SHP77 (cell line): ENCODE measurements at regions not wholly inside any gene's neighbourhood (a gene's known extent, or its start where the extent isn't known, plus 50 kb on each side); places are given as distances from the start of the nearest gene placed in this dataset.

Source experiments
- DNase-seq, 2 experiments: peaks; one replicate each; lab custom pipeline; 2025; lab: John Stamatoyannopoulos, UW

DNA sequence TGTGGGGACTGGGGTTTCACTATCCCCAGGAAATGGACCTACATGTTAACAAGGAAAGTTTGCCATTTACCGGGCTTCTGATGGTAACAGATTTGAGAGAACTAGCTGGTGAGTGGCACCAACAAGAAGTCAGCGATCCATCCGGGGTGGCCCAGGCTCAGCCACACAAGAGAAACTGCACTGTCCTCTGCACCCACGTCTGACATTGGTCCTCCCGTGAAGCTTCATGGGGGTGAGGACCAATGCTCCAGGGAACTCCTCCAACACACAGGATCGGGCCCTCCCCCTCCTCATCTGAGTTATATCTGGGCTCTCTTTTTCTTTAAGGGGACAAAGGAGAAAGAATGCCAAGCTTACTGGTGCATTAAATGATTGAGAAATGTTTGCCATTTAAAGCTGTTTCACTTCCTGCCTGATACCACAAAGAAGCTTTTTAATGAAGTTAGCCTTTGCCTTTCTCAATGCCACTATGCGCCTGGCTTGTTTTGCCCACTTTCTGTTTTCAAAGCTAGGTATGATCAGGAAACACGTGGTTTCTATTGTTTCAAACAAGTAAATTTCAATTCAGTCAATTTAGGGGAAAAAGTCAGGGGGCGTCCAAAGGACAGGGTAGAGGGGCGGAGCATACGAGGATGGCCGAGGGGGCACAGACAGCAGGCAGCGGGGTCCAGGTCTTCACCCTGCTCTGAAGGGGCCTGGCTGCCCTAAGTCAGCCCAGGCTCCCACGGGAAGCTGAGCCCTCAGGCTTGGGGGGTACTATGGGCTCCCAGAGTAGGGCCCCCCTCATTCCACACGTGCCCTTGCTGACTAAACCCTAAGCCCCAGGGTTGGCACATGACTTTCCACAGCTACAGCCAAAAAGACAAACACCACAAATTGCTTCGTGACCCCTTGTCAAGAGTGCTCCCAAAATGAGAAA is 204.0 kb upstream of the ID2 start:
- no peak for DNase-seq

DNA sequence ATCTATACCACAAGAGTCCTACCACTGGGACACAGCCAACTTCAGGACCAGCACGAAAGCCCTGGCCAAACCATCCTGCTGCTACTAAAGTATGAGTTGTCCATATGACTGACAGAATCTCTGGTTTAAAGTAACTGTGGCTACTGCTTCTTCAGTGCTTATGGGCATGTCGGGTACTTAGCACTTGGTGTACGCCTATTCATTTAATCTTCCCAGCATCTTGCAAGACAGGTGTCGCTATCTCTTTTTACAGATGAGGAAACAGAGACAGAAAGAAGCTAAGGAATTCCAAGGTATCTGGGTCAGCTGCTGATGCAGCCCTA is 203.4 kb upstream of the ID2 start:
- no peak for DNase-seq

DNA sequence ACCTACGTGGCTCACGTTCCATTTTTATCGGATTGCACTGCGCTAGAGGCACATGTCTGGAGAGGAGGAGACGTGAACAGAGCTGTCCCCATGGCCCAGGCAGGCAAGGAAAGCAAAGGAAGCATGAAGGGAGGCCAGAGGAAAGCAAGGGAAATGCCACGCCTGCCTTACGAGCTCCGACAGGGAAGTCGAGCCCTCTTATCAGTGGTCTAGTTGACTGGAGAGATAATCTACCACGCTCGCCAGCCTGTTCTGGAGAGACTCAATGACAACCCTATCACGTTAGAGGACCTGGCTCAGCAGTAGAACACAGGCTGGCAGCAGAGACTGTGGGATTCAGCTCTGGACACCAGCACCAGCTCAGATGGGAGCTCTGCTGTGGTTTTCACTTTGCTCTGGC is 202.6 kb upstream of the ID2 start:
- no peak for DNase-seq

DNA sequence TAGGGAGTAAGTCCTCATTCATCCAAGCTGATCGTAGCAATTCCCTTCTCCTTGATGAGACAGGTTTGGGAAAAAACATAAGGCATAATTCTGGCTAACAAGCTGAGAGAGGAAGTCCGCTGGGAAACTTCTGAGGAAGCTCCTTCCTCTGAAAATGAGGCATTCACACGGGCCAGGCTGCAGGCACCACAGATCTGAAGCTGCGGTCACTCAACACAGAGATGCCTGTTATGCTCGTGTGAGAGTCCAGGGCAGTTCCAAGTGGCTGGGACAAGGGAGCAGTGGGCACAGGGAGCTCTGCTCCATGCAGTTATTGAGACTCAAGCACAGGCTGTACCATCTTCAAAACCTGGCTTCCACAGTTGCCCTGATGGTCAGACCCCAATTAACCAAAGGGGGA is 200.9 kb upstream of the ID2 start:
- DNase-seq, result no peak

DNA sequence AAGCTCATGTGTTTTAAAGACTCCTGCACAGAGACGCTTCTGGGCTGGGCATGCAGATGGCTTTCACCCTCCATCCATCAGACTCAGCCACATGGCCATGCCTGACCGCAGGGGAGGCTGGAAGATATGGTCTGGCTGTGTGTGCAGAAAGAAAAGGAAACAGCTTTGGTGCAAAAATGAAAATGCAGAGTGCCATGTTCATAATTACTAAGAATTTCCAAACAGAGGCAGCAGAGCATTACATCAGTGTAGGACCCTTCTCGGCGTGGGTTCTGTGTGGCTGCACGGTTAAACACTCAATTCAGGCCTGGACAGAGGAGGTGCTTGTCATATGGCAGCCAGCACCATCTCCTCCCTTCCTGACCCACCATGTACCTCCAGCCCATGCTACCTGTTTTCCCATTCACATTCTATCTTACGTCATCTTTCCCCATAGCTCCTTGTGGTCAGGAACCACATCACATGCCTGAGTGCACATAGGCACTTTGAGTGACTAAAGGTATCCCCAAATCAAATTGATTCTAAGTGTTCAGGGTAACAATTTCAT is 200.3 kb upstream of the ID2 start:
- DNase-seq, result no peak

DNA sequence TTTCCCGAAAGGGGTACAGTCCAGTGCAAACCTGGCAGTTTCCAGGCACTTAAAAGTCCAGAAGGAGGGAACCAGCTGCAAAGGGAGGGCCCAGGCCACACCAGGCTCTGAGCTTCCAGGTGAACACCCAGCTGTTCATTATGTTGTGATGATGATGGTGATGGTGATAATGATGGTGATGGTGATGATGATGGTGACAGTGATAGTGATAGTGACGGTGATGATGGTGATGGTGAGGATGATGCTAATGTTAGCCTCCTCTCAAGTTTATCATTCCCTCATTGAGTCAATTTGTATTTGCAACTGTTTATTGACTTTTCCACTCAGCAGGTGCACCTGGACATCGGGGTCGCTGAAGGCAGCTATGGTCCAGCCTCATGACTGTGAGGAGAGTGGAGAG is 199.4 kb upstream of the ID2 start:
- DNase-seq, result peak; percentile 33 to 41

DNA sequence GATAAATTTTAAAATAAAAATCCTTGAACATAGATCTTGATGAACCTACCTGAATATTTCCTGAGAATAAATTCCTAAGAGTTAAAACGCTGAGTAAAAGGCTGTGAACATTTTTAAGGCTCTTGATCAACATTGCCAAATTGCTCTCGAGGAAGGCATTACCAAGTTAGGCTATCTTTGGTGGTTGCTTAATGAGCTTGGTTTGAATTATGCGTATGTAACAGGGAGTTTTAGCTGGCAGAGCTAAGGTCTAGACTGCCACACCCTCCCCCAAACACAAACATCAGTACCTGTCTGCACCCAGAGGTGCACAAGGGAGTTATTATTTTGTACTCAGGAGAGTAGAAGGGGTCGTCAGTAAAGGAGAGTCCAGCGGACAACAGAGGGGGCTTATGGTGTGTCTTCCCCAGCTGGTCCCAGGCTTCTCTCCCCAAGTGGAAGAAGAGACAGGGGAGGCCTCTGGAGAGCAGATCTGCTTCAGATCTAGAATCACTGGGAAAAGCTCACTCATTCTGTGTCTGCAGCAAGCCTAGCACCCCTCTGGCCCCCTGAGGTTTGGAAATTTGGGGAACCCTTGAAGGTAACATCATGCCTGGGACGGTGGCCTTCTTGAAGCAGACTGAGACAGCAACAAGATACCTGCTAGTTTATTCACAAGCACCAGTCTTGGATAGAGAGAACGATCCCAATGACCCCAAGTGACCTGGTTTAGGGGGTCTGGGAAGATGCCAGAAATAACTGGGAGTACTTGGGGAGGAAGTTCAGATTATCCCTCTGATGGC is 197.2 kb upstream of the ID2 start:
- no peak for DNase-seq

DNA sequence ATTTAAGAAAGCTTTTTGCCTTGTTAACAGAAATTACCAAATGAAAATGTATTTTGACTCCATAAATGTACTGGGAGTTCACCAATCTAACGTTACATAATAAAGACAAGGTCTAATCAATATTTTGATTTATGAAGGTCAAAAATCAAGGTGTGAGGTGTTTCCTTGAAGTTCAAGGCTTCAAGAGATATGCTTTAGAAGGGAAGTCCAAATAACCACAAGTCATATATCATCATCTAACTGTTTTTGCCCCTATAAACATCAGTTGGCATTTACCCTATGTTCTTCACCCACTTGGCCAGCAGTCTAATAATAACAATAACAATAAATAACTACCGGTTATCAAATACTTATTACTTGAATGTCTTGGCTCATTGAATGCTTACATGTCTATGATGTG is 196.1 kb upstream of the ID2 start:
- no peak for DNase-seq

DNA sequence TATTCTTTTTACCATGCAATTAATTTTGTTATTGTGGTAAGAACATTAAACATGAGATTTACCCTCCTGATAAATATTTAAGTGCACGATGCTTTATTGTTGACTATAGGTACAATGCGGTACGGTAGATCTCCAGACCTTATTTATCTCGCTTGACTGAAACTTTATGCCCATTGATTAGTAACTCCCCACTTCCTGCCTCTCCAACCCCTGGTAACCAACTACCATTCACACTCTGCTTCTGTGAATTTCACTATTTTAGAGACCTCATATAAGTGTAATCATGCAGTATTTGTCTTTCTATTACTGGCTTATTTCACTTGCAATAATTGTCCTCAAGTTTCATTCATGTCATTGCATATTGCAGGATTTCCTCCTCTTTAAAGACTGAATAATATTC is 195.7 kb upstream of the ID2 start:
- DNase-seq, result no peak

DNA sequence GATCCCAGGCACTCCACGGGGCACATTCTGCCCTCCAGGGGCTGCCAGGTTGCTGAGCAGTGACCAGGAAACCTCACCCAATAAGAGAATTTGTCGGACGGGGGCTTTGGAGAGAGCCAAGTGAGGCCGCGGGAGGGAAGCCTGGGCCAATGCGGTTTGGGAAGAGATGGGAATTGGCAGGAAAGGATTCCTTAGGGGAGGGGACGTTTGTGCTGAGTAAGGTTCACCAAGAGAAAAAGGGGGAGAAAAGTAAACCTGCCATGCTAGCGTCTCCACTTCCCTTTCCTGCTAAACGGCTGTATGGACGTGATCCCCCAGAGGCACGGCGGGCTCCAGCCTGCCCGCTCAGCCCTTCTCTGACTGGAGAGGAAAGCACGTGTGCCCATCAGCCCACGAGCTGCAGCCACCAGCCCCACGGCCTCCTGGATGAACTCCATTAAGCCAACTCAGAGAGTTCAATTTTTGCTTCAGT is 194.4 kb upstream of the ID2 start:
- no peak for DNase-seq

DNA sequence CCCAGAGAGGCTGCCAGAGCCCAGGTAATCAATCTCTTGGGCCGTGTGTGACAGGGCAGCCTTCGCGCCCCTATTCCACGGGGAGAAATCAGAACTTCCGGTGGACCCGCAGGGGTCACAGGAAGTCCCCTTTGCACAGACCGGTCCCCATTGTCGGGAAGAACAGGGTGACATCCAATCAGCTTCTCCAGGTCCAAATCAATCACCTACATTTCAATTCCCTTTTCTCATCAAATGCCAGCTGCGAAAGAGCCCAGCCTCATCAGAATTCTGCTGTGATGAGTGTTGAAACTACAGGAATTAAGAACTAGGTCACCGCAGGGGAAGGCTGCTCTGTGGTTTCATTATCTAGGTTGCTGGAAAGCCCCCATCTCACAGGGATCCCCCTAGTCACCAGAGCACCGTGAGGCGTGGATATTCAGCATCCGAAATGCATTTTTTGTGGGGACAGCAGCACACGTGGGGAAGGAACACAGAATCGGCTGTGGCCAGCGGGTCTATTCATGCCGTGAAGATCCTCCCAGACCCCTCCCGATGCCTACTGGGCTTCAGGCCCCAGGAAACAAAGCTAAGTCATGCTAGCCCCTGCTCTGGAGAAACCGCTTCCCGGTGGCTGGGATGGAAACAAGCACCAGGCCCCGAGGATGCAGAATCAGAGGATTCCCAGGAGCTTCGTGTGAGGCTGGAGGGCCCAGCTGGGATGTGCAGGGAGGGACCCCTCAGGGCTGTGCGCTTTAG is 193.7 kb upstream of the ID2 start:
- no peak for DNase-seq

DNA sequence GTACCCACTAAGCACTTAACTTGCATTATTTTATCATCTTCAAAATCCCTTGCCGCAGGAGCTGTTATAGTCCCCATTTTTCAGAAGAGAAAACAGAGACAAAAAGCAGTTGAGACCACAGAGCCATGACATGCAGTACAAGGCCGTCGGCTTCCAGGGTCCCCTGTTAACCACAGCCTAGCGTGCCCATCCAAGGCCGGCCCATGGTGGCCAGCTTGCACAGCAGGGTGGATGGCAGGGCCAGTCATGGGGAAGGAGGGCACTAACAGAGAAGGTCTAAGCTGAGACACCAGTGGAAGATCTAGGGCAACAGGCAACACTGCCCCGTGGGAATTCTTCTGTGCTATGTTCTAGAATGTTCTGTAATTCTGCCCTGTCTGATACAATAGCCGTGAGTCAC is 192.6 kb upstream of the ID2 start:
- no peak for DNase-seq

DNA sequence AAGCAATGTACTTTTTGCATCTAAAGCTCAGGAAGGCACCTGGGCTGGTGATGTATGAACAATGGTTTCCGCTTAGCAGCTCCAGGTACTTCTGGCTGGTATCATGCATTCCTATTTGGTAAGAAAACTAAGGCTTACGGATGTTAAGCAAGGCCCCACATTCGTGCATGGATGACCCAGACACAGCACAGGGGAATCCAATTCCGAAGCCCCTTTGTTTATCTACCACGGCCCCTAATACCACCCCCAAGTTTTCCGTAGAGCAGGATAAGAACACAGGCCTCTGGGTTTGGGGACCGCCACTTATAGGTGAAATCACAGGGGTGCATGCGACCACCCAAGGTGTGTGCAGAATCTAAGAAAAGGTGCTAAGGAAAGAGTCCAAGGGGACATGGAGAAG is 192.1 kb upstream of the ID2 start:
- no peak for DNase-seq

DNA sequence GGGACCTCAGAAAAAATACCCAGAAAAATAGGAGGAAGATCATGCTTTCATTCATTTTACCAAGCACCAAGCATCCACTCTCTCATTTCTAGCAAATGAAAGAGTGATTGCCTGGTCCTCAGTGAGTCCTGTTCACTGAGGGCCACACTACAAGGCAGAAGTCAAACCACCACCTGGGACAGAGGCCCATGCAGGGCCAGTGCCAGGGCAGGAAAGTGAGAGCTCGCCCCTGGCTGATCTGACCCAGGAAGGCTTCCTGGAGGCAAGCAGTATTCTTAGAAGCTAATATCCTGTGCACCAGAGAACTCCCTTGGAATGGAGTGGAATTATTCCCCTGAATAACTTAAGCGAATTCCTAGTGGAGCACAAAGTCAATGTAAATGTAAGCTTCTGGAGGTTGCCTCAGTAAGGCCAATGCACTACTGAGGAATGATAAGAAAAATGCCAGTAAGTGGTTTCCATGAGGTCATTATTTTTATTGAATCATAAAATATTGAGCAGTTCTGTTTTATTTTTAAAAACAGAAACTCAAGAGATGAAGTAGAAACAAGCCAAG is 191.6 kb upstream of the ID2 start:
- DNase-seq, result no peak

DNA sequence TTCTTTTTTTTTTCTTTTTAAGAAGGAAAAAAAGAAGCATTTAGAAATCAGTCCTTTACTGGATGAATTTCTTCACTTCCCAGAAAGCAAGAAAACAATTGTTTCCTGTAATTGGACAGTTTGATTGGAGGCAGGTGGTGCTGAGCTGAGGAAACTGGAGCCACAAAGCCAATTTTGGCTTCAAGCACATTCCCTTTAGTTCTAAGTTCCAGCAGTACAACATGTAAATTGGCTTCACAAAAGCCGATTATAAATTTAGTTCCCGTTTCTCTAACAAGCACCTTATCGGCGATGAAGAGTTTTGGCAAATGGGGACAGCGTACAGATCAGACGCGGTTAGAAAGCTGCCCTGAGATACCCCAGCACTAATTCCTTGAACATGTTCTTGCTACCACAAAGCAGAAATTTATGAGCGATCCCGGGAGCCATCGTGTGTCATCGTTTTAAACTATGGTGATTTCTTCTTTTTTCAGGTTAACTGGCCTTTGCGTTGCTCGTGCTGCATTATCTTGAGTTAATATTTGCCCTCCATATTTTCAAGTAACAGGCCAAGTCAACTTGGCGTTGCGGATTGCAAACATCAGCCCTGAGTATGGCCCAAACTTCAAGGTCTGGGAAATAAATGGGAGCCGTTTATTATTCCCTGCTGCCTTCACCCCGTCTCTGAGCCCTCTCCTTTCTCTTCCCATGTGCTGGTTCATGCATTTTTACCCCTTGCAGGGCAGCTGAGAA is 190.4 kb upstream of the ID2 start:
- DNase-seq, result no peak

DNA sequence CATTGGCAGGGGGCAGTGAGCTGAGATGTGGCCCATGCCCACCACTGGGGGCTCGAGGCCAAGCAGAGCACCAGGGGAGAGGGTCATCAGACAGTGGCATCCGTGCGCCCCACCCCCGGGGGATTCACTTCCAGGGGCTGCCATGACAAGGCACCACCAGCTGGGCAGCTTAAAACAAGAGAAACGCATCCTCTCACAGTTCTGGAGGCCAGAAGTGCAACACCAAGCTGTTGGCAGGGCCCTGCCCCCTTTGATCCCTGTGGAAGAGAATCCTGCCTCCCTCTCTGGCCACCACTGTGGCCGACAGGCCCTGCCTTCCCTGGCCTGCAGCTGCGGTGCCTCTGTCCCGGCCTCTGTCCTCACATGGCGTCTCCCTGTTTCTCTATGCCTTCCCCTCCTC is 187.7 kb upstream of the ID2 start:
- peak; percentile 35 to 67 for DNase-seq

DNA sequence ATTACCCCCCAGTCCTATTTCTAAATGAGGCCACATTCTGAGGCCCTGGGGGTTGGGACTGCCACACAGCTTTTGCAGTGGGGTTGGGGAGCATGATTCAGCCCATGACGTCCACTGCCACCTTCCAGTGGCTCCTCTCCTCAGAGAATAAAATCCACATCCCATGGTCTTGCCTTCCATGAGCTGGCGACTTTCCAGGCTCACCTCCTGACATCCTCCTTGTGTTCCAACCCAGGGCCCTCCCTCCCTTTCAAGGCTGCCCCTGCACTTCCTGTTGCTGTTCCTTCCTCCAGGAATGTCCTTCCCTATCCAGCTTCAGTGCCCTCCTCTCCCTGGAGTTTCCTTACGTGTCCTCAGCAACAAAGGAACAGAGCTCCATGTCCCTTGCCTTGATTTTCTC is 187.3 kb upstream of the ID2 start:
- DNase-seq, result peak; percentile 35 to 61

DNA sequence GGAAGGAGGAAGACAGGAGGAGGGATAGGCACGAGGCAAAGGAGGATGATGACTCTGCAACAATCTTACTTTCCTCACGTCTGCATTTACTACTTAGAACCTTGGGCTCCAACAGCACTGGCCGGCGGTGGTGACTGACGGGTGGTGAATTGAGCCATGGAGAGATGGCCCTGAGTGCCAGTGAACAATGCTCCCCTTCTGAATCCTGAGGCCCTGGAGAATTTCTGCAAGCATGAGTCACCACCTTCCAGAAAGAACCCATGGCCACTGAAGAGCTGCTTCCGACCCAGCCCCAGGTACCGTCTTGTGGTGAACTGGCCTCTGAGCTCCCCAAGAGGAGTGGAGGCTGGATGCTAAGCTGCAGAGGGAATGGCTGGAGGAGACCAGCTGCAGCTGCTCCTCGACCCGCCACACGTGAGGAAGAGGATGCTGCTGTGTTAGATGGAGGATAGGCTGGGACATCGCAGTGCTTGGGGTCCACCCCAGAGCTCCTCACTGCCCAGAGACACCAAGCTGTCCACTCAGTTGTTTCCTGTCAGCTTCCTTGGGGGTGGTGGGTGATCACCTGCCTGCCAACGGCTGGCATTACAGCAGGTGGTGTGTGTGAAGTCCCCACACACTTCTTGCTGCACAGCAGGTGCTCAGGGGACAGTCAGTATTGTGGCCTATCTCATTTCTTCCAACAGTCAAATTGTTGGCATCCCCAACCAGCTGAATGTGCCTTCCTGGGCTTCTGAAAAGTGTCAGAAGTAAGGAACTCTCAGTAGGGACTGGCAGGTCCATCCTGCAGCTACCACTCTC is 186.5 kb upstream of the ID2 start:
- peak; percentile 87 to 92 for DNase-seq

DNA sequence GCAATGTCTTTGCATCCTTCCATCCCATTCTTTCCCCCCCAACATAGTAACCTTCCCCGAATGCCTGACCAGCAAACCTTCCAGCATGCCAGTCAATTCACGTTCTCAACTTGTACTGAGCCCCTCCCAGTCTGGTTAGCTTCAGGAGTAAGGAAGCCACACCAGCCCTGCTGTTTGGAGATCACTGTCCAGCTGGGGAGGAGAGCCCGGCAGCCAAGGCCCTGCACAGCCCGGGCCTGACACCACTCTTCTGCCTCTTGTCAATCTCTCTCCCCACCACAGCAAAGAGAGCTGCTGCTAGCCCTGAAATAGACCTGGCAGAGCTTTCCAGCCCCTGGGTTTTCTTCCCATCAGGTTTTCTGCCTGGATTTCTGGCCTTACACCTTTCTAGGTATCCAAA is 185.8 kb upstream of the ID2 start:
- DNase-seq, result peak; percentile 64 to 77

DNA sequence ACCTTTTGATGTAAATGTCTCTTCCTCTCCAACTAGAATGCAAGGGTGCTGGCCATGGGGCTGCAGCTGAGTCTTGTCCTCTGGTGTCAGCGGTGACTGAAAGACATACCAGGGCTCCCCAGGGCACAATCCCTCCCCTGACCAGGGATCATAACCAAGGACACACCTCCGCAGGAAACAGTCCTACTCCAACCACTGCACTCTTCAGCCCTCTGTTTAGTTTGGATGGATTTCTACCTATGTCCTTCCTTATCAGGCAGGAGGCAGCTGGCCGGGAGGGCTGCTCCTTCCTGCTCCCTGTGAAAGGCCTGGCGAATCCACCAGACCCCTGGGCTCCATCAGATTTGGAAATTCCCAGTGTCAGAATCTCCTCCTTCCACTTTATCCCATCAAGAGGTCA is 185.2 kb upstream of the ID2 start:
- DNase-seq, result peak; percentile 53 to 77

DNA sequence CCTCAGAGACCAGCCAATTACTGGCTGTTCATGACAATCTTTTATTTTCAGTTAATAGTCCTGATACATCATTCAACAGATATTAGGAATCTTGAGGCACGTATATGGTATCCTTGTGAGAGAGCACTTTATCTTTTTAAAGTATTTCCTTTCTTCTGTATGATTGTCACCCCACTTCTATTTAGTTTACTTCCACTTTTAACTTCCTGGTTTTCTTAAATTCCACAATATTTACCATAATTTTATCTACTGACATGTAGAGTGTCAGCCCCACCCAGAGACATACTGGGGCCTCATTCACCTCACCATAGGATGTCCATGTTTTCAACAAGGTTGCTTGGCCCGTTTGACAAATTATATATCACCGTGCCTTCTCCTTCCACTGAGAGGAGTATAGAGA is 182.9 kb upstream of the ID2 start:
- DNase-seq, result no peak
